ENCODE measurements at regions not wholly inside any gene's neighbourhood (a gene's known extent, or its start where the extent isn't known, plus 50 kb on each side); places are given as distances from the start of the nearest gene placed in this dataset.
A peak's percentile ranks its signal among the peaks of the same experiment; 100 is the strongest.
"Not testable (repeated sequence)": the region's sequence is repeated elsewhere in the genome, so short reads cannot be mapped to it uniquely, and the experiment has no call there.

DNA sequence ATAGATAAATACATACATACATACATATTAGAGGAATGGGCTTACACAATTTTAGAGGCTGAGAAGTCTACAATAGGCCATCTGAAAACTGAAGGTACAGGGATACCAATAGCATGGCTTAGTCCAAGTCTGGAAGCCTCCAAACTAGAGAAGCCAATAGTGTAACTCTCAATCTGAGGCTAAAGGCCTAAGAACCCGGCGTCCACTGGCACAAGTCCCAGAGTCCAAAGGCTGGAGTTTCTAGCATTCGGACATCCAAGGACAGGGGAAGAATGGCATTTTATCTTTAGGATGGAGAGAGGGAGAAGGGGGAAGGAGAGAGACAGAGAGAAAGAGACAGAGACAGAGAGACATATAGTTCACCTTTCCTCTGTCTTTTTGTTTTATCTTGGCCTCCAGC lies 63.7 kb upstream of the SYT4 start:
- no peak for DNase-seq (ENCODE audit: low spot score)

DNA sequence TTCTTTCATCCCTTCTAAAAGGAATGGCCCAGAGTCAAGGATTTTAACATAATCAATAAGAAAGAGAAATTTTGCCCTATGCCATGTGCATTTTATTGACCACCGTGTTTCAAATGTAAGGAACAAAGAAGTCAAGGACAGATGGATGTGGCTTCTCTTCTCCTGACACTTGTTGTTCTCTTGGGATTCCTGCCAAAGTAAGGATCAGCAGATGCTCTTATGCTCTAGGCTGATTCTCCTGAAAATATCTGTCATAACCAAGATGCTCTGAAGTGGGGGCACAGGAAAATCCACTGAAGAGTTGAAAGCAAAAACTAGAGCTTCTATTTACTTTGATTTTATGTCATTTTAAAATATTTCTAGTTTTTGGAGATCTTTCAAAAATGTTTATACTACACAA lies 72.9 kb upstream of the SYT4 start:
- DNase-seq (ENCODE audit: low spot score): no peak

DNA sequence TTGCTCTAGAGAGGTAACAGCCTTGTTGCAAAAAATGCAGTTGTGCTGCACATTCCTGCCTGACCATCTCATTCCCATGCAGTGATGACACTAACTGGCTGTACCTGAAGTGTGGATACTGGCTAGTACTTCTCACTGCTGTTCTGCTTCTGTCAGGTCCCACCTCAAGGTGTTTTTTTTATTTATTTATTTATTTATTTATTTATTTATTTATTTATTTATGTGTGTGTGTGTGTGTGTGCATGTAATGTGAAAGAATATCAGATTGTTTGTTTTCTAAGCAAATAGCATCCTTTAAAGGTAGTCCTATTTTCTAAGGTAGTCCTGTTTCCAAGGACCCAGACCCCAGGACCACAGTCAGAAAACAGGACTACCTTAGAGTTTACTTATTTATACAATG lies 87.2 kb upstream of the SYT4 start:
- no peak for DNase-seq (ENCODE audit: low spot score)

DNA sequence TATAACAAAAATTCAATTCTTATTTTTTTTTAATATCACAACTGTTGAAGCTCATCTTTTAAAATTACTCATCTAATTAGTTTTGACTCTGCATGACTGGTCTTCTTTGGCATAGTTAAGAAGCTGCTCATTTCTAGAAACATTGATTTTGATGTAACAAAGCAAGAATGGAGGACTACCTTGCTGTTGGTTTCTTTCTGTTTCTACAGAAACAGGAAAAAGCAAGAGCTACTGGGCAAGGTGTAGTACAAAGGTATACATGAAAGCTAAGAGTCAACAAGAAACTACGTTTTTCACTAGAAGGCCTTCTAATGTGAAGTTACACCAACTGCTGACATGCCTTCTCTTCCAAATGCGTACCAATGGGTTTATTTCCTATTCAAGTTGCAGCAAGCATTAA lies 90.6 kb upstream of the SYT4 start:
- DNase-seq (ENCODE audit: low spot score): no peak

DNA sequence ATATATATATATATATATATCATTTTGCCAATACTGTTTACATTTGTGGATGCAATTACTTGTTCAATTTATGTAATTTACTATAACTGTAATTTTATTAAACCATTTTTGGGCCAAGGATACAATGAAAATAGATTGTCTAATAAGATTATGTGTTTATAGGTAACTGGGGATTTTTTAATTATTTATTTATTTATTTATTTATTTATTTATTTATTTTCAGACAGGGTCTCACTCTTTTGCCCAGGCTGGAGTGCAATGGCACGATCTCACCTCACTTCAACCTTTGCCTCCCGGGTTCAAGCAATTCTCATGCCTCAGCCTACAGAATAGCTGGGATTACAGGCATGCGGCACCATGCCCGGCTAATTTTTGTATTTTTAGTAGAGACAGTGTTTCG lies 92.0 kb upstream of the SYT4 start:
- DNase-seq (ENCODE audit: low spot score): not testable (repeated sequence)

DNA sequence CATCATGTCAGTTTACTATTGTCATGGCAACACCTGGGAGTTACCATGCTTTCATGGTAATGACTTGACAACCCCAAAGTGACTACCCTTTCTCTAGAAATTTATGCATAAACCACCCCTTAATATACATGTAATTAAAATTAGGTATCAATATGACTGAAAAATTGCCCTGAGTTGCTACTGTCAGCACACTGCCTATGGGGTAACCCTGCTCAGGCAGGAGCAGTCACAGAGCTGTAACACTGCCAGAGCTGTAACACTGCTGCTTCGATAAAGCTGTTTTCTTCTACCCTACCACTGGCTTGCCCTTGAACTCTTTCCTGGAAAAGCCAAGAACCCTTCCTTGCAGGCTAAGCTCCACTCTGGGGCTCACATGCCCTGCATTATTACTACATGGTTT lies 95.5 kb upstream of the SYT4 start:
- DNase-seq (ENCODE audit: low spot score): no peak

DNA sequence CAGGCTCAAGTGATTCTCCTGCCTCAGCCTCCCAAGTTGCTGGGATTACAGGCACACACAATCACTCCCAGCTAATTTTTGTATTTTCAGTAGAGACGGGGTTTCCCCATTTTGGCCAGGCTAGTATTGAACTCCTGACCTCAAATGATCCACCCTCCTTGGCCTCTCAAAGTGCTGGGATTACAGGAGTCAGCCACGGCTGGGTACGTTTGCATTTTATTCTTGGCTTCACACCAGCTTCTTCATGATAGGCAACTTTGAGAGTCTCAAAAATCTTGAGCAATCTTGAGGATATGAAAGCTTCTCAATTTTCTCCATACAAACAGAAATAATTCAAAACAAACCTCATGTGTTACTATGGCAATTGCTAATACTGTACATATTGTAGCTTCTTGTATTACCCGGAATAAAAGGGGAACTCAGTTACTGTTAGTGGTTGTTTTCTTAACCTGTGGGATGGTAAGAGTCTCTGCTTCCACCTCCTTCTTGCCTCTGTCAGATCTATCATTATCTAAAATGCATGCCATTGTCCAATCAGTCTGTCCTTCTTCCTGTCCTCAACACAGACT lies 102.9 kb upstream of the SYT4 start:
- no peak for DNase-seq (ENCODE audit: low spot score)

DNA sequence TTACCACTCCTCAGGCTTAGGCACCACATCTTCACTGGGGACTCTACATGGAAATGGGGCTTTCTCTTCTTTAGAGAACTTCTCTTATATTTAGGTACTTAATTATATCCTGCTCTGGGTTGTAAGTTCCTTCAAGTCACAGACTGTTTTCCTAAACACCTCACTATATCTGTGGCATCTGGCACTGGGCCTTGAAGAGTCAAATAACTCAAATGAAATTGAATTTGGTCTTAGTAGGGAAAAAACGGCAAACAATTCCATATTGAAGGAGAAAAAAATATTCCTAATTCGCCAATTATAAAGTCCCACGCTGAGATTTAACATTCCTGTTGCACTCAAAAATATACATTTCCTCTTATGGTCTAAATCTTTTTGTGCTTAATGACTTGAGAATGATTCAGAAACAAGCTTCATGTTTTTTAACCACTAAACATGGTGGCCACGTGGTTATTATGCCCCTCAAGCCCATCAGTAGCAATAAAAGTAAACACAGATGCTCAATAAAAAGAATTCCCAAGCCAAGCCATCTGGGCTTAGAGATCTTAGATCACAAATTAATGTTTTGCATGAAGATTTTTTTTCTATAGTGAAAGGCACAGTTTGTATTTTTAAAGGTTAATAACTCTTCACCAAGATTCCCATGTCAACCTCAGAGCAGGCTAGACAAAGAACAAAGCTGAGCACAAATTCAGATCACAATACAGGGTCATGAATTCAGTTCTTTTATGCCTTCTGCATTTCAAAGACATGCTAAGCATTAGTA lies 105.5 kb upstream of the SYT4 start:
- DNase-seq (ENCODE audit: low spot score): no peak

DNA sequence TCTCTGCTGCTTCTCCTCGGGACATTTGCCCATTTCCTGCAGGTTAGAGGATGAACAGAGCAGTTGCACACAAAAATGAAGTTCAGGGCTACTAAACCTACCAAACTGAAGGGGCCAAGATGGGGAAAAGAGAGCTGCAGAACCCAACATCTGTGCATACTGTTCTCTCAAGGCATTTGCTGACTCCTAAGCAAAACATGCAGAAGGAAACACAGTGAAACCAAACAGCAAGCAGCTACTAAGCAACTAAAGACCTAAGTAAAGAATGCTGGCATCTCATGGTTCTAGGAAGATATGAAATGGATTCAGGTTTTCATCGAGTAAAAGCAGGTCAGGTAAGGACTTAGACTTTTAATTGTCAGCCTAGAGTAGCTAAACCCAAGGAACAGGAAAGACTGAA lies 111.9 kb upstream of the SYT4 start:
- DNase-seq (ENCODE audit: low spot score): no peak

DNA sequence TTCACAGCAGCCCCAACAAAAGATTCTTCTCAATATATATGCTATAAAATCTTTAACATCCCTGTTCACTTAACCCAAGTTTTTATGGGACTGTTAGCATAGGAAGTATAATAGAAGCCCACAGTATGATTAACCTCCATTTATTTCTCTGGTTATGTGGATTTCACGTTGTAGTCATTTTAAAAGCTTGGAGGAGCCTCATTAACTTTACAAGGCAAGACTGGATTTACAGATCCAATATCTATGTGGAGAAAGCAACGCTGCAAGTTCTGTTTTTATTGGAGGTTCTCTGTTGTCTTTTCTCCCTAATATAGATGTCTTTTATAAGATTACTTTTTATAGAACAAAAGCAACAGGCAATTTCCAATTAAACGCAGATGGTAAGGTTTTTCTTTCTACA lies 114.9 kb upstream of the SYT4 start:
- DNase-seq (ENCODE audit: low spot score): no peak

DNA sequence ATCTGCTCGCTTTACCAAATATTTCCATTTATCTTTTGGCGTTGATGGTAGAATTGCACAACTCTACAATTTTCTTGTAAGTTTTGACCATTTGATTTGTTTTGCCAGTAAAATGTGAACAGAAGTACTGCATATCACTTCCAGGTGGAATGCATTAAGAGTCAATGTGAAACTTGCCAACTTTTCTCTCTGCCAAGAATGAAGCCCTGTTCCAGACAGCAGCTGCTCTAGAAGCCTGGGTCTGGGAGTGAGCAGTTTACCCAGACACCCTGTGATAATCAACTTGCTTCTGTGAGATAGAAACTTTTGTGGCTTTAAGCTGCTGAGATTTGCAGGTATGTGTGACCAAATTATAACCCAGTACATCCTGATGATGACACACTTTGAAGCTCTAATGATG lies 115.9 kb upstream of the SYT4 start:
- DNase-seq (ENCODE audit: low spot score): no peak

DNA sequence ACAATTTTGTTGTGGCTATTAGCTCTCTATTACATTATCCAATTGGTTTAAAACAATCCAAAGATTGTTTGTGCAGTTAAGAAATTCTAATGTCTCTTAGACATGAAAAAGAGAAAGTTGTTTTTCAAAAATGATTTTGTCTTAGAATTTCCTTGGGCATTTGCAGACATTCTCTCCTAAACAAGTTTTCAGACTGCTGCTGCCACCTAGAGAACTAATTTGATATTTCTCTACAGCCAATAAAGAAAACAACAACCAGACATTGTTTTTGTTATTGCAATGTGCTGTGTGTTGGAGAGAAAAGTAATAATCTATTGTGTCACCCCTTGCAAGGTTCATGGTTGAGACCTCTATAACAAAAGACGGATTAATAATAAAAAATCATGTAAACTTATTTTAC lies 119.0 kb upstream of the SYT4 start:
- DNase-seq (ENCODE audit: low spot score): peak; percentile 33

DNA sequence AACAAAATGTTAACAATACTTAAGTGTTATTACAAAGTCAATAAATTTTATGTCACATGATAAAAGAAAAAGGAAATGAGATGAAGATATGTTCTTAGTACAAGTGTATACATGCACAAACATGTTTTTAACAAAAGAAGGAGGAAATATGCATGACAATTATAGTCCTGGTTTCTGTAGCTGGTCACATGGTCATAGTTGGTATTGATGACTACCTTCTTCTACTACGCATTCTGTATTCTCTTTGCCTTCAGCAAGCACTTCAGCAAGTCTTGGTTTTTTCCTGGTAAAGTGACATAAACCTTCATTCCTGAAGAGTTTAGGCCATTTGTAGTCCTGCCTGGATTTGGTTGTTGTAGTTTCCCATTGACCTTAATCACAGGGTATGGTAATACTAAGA lies 121.3 kb upstream of the SYT4 start:
- no peak for DNase-seq (ENCODE audit: low spot score)

DNA sequence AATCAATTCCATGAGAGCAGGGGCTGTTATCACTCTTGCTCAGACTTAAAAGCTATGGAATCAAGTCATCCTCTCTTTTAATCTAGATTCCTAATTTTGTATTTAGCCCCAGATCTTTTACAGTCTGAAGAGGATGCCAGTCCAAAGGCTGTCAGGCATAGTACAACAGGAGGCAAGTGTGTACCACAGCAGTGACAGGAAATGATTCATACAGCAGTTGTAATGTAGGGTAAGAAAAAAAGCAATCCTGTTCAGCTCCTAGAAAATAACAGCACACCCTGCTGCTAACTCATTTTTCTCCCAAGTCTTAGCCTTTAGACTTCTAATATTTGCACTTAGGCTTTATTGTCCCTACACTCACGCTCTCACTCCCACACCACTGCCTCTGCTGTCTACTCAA lies 127.8 kb upstream of the SYT4 start:
- DNase-seq (ENCODE audit: low spot score): peak; percentile 29

DNA sequence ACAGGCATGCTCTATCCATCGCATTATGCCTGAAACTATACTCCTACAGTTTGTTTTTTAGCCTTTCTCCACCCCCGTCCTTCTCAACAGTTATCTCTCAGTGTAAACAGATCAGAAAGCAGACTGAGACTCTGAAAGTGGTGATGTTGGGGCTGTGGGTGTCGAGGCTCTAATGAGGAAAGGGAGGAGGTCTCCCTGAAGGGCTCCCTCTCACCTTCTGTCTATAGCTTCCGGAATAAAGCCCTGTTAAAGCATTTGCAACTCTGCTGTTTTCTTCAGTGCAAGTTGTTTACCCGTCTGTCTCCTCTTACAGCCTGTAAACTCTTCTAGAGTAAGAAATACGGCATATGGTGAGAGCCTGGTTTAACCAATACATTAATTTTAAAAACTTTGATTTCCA lies 136.7 kb upstream of the SYT4 start:
- no peak for DNase-seq (ENCODE audit: low spot score)

DNA sequence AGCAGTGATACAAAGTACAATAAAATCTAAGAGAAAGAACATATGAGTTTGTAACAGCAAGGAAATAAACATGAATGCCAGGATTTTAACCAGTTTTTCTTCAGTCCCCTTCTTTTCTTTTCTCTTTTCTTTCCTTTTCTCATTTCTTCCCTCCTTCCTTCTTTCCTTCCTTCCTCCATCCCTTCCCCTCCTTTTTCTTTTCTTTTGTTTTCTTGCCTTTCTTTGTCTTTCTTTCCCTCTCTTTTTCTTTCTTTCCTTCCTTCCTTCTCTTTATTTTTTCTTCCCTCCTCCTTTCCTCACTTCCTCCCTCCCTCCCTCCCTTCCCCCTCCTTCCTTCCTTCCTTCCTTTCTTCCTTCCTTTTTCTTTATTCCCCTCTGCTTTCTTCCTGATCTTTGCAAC lies 142.8 kb upstream of the SYT4 start:
- DNase-seq (ENCODE audit: low spot score): no peak

DNA sequence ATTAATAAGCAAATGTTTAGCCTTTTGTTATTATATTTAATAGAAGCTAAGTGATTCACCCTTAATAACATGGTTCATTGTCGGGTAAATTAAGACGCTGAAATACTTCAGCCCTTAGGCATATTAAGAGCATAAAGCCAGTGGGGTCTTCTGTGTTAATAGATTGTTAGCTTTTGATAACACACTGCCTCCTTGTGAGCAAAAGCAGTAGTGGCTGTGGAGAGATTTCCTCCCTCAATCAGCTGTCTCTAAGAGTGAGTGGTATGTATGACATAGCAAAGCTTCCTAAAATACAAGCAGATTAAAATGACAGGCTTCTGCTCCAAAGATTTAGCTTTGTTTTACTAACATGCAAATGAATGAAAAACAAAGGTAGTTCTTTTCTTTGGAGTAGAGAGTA lies 143.7 kb upstream of the SYT4 start:
- DNase-seq (ENCODE audit: low spot score): no peak

DNA sequence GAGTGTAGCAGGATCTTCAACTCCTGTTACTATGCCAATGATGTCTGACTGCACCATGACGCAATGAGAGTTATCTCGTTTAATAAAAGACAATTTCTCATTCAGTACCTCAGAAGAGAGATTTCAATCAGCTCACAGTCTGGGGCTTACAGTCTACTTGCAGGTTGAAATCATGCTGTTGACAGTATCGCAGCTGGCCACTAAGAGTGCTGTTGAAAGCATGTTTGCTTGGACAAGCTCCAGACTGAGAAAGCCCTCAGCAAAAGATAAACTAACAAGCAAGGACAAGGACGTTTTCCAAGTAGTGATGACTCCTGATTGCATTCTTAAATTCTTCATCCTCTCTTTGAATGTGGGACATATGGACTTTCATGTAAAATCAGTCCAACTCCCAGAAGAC lies 145.2 kb upstream of the SYT4 start:
- DNase-seq (ENCODE audit: low spot score): peak; percentile 17

DNA sequence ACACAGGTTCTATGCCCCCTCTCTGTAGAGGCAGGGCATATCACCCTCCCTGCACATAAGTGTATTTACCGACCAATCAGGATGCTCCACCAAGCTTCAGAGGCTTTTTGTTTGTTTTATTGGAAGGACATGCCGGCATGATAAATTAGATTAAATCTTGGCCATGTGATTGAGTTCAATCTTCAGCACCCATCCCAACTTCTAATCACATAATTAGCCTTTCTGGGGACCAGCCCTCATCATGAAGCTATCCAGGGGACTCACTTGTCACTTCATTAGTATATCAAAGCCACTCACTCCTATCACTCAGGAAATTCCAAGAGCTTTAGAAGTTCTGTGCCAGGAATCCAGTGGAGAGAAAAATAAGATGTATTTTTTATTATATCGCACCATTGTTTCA lies 158.6 kb upstream of the SYT4 start:
- no peak for DNase-seq (ENCODE audit: low spot score)

DNA sequence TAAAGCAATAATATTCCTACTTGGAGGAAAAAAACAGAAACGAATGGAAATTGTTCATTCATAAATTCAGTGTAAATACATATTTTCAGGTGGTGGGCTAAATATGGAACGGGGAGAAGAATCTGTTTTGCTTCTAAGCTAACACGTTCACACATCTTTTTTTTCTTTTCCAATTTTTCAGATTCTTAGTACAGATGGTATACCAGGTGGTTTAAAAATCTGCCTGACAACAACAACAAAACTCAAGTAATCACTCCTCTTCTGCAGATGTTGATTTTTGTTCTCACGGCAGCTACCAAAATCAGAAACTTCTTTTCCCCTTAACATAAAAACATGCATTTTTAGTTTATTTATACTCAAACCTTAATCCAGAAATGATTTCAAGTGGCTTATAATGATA lies 164.8 kb upstream of the SYT4 start:
- DNase-seq (ENCODE audit: low spot score): no peak

DNA sequence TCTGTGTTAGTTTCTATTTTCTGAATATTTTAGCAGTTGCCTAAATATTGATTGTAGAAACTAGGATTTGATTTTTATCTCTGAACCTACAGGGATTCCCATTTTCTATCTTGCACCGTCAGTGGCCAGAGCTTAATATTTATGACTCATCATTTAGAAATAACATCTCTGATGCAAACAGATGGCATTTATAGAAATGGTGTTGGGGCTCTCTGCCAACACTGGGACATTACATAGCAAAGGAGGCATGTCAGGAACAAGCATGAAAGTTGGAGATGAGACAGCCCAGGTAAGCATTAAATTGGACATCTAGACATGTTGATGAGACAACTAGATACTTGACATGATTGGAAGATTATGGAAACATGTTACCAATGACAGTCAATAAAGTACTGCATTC lies 165.3 kb upstream of the SYT4 start:
- no peak for DNase-seq (ENCODE audit: low spot score)

DNA sequence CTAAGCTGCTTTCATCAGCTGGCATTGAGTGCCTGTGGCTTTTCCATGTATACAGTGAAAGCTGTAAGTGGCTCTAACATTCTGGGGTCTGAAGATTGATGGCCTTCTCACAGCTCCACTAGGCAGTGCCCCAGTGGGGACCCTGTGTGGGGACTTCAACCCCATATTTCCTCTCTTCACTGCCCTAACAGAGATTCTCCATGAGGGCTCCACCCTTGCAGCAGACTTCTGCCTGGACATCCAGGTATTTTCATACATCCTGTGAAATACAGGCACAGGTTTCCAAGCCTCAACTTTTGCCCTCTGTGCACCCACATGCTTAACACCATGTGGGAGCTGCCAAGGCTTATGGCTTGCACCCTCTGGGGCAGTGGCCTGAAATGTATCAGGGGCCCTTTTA lies 188.2 kb upstream of the SYT4 start:
- no peak for DNase-seq (ENCODE audit: low spot score)

DNA sequence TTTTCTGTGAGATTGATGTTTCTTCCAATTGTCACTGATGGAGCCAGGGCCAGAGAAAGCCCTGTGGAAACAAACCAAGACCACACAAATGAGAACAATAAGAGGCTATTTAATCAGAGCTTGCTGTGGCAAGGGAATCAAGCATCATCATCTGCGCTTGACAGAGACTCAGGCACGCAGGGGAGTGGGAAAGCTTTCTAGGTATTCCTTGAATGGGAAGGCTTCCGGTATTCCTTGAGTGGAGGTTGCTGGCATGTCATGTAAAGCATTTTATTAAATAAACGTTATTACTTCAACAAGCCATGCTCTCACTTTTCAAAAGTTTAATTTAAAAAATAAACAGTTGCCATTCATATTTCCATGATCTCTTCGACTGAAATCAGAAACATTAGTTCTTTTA lies 194.6 kb upstream of the SYT4 start:
- no peak for DNase-seq (ENCODE audit: low spot score)

DNA sequence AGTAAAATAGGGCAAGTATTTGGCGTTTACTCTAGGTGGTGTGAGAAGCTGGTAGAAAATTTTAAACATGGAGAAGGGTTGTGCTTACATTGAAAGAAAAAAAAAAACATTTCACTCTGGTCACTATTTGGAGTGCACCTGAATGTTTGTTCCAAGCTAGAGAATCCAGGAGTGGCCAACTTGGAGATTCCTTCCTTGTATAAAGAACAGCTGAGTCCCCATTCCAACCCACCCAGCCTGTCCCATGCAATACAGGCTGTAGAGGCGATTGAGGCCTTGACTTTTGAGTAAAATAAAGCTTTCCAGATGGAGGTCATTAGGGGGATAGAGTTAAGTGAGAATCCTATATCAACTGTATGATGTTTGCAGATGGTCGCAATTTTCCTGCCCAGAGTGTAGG lies 203.8 kb upstream of the SYT4 start:
- no peak for DNase-seq (ENCODE audit: low spot score)
